NCI-H2081 treated with DMSO at 0.1 percent for 48 hours (cell line): ENCODE measurements at regions not wholly inside any gene's neighbourhood (a gene's known extent, or its start where the extent isn't known, plus 50 kb on each side); places are given as distances from the start of the nearest gene placed in this dataset.
A peak's percentile ranks its signal among the peaks of the same experiment; 100 is the strongest.
"Not testable (repeated sequence)": the region's sequence is repeated elsewhere in the genome, so short reads cannot be mapped to it uniquely, and the experiment has no call there.

Experiments
- DNase-seq: peaks from one replicate; lab custom pipeline; 2025; lab: John Stamatoyannopoulos, UW

- DNase-seq: no peak
These were observed 1381.5 kb downstream of the SLITRK5 start for GRCh38 chr13:89052699-89053098.

GRCh38 chr13:89053418-89053817 lies 1382.2 kb downstream of the SLITRK5 start:
- DNase-seq: no peak

- no peak for DNase-seq
These were observed 1386.1 kb downstream of the SLITRK5 start for GRCh38 chr13:89057274-89057673.

GRCh38 chr13:89057862-89058261 lies 1386.7 kb downstream of the SLITRK5 start:
- DNase-seq: no peak

- DNase-seq: peak; percentile 93
These were observed 1390.7 kb downstream of the SLITRK5 start for GRCh38 chr13:89061821-89062220.

- DNase-seq: peak; percentile 54
These were observed 1395.8 kb downstream of the SLITRK5 start for GRCh38 chr13:89066868-89067466.

- DNase-seq: no peak
These were observed 1401.8 kb downstream of the SLITRK5 start for GRCh38 chr13:89072979-89073378.

DNA sequence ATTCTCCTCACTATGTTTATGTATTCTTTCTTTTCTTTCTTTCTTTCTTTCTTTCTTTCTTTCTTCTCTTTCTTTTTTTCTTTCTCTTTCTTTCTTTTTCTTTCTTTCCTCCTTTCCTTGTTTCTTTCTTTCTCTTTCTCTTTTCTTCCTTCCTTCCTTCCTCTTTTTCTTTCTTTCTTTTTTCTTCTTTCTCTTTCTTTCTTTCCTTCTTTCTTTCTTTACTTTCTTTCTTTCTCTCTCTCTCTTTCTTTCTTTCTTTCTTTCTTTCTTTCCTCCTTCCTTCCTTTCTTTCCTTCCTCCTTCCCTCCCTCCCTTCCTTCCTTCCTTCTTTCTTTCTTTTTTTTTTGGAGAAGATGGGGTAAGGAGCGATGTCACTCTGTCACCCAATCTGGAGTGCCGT lies 1405.5 kb downstream of the SLITRK5 start:
- DNase-seq: no peak

- DNase-seq: no peak
These were observed 1411.5 kb downstream of the SLITRK5 start for GRCh38 chr13:89082623-89083022.

GRCh38 chr13:89088107-89088506 lies 1416.9 kb downstream of the SLITRK5 start:
- DNase-seq: not testable (repeated sequence)

DNA sequence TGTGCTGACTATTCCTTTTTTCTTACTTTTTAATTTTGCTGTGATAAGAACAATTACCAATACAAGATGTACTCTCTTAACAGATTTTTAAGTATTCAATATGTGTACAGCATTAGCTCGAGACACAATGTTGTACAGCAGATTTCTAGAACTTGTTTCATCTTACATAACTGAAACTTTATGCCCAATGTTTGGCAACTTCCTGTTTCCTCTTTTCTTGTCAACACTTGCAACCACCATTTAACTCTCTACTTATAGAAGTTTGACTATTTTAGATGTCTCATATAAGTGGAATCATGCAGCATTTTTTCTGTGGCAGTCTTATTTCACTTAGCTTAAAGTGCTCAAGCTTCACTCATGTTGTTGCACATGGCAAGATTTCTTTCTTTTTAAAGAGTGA lies 1426.8 kb downstream of the SLITRK5 start:
- no peak for DNase-seq

DNA sequence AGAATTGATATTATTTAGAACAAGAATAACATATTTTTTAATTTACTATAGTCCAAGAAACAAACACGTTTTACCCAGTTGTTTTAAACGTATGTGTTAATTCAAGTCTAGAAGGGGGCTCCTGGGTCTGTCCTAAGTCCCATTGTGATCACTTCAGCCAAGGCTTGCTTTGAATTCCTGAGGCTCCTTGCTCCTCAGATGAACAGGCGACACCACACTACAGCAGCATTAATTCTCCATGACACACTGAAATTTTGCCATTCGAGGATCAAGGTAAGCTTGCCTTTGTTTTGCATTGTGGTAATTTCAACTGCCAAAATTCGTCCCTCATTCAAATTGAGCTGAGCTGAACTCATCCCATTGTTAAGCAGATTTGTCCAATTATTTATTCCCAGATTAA lies 1442.6 kb downstream of the SLITRK5 start:
- no peak for DNase-seq

- DNase-seq: no peak
These were observed 1444.1 kb downstream of the SLITRK5 start for GRCh38 chr13:89115307-89115706.

DNA sequence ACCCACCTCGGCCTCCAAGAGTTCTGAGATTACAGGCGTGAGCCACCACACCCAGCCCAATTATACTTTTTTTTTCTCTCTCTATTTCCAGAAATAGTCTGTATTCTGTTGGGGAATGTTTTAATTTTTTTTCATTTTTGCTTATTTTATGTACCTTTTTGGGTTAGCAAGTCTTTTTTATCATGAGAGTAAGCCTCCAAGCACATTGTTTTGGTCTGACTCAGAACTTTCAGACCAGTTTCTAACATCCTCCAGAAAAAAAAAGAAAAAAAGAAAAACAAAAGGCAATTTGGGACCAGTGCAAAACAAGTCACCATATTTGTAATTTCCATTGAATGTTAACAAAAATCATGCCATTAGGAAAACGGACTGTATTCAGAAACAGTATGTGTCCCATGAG lies 1465.5 kb downstream of the SLITRK5 start:
- no peak for DNase-seq

- no peak for DNase-seq
These were observed 1479.2 kb downstream of the SLITRK5 start for GRCh38 chr13:89150362-89150761.

- no peak for DNase-seq
These were observed 1482.8 kb downstream of the SLITRK5 start for GRCh38 chr13:89153941-89154340.

GRCh38 chr13:89163096-89163495 lies 1491.9 kb downstream of the SLITRK5 start:
- DNase-seq: no peak

GRCh38 chr13:89165685-89166084 lies 1494.5 kb downstream of the SLITRK5 start:
- DNase-seq: no peak

DNA sequence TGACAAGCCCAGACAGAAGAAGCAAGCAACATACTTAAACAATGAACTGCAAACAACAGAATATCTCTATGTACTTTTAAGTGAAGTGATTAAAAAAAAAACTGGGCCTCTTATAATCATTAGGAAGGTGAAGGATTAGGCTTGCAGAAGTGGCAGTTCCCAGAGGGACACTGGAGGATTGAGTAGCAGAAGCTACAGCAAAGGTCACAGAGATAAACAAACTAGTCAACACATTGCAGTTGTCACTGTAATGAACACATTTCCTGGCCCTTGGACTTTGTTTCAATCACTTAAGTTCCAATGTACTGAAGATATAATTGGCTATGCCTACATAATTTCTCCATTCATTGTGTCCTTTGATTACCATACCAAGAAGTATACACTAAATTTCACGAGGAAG lies 1498.8 kb downstream of the SLITRK5 start:
- no peak for DNase-seq

DNA sequence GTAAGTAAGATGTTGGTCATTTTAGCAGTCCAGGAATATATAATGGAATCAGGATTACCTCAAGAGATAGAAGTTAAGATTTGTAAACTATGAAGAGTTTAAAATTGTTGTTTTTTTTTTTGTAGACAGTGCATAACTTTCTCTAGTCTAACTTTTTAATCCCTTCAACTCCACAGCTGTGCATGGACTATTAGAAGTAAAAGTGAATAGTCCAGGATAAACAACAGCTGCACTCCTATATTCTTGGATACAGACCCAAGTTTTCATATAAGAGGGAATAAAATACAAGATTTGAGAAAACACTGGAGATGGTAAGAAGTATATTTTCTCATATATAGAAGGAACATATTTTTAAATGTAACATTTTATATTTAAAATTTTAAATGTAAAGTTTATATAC lies 1509.9 kb downstream of the SLITRK5 start:
- DNase-seq: no peak

DNA sequence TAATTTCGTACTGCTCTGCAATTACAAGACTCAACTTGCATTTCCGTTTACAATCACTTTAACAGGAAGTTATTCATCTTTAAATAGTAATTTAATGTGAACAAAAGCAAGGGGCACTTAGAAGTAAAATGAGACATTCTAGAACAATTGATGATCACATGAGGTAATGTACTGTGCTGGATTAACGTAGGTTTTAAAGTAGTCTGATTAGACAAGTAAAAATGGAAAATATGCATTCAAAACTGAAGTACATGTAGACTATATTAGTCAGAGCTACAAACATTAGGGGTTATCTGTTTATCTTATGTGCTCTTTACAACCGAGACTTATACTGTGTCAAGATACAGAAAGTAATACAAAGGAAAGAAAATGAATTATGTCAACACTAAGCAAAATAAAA lies 1528.0 kb downstream of the SLITRK5 start:
- peak; percentile 3 for DNase-seq

DNA sequence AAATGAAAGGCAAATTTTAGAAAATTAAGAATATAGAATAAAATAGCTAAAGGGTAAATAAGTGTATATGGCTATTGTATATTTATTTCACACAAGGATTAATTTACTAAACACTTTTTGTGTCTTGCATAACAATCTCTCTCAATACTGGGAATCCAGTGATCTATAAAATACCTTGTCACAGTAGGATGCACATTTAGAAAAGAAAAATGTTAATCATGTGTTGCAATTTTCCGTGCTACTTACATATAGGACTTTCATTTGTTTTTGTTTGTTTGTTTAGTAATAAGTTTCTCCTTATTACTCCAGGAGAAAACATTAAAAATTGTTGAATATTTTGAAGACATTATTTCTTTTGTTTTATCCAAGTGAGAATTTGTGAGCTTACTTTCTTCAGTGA lies 1533.3 kb downstream of the SLITRK5 start:
- no peak for DNase-seq

- no peak for DNase-seq
These were observed 1534.8 kb downstream of the SLITRK5 start for GRCh38 chr13:89205856-89206520.

DNA sequence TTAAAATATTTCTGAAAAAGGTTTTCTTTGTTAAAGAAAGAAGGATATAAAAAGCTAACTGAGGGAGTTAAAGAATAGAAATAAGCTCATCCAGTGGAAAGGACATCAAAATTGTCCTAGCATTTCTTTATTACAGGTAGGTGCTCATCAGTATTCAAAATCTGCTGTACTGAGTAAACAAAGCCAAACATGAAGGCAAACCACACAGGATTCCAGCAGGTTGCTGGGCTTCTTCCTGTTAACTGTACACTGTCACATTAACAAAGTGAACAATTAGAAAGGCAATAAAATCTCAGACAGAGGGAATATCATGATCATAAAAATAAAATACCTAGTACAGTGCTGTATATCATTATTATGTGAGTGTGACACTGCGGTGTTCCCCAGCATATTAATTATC lies 1541.0 kb downstream of the SLITRK5 start:
- peak; percentile 61 for DNase-seq
